D721Med (cell line): ENCODE measurements at regions not wholly inside any gene's neighbourhood (a gene's known extent, or its start where the extent isn't known, plus 50 kb on each side); places are given as distances from the start of the nearest gene placed in this dataset.
"Not testable (repeated sequence)": the region's sequence is repeated elsewhere in the genome, so short reads cannot be mapped to it uniquely, and the experiment has no call there.

Experiments
- DNase-seq: peaks from one replicate; pipeline ENCODE4 v3.0.0; 2011; ENCODE audit warnings: low spot score; ENCODE audit not compliant: insufficient read length
- FAIRE-seq: peaks from 2 replicates; lab custom pipeline; 2011; peaks lifted over from hg19 to GRCh38; lab: Jason Lieb, UNC
- CTCF ChIP-seq: IDR thresholded peaks from 2 replicates; pipeline ENCODE4 v1.5.1; 2012; ENCODE audit warnings: mild to moderate bottlenecking, control low read depth; ENCODE audit not compliant: insufficient read depth; ENCODE audit errors: missing control alignments

- DNase-seq, result no peak
- FAIRE-seq, result no peak
- peak; percentile 10 for TF ChIP-seq CTCF
Observed at GRCh38 chr4:162770761-162771490, 395.8 kb downstream of the NAF1 start.

GRCh38 chr4:162767083-162767482, 399.6 kb downstream of the NAF1 start:
- DNase-seq (no peak), FAIRE-seq (peak; percentile 51)
- no peak for TF ChIP-seq CTCF

- TF ChIP-seq CTCF, result no peak
- DNase-seq (no peak), FAIRE-seq (peak; percentile 55)
Observed at GRCh38 chr4:162761965-162762364, 404.7 kb downstream of the NAF1 start.

GRCh38 chr4:162740228-162740627, 426.5 kb downstream of the NAF1 start:
- not testable (repeated sequence) for DNase-seq, FAIRE-seq

GRCh38 chr4:162739596-162739995, 427.1 kb downstream of the NAF1 start:
- not testable (repeated sequence) for FAIRE-seq, DNase-seq

GRCh38 chr4:162732876-162733275, 433.8 kb downstream of the NAF1 start:
- FAIRE-seq, result peak; percentile 75
- no peak for TF ChIP-seq CTCF
- DNase-seq, result no peak

GRCh38 chr4:162727766-162728165, 438.9 kb downstream of the NAF1 start:
- FAIRE-seq (peak; percentile 46), DNase-seq (no peak)

More at GRCh38 chr4:162727766-162728165, 438.9 kb downstream of the NAF1 start:
- no peak for TF ChIP-seq CTCF
